ENCODE measurements at regions not wholly inside any gene's neighbourhood (a gene's known extent, or its start where the extent isn't known, plus 50 kb on each side); places are given as distances from the start of the nearest gene placed in this dataset.

- TF ChIP-seq POLR2AphosphoS5 (IDR thresholded peaks at IDR 0.05) (no peak), CTCF (IDR thresholded peaks at IDR 0.05) (no peak), POLR2A (IDR thresholded peaks at IDR 0.05; ENCODE audit: low read depth) (no peak), EP300 (IDR thresholded peaks at IDR 0.05) (no peak)
Measured at GRCh38 chr15:69591905-69592508, 139.4 kb downstream of the RPLP1 start.

All from esophagus muscularis mucosa (tissue), 4 donors.